ENCODE measurements at regions not wholly inside any gene's neighbourhood (a gene's known extent, or its start where the extent isn't known, plus 50 kb on each side); places are given as distances from the start of the nearest gene placed in this dataset.

- no peak for DNase-seq
- Histone ChIP-seq H3K4me3 (ENCODE audit: low read depth in 1 of 2, low read length in 2 of 2) (no peak overlapping the region), H3K4me2 (ENCODE audit: insufficient read depth, low read length) (no peak overlapping the region), H3K9me3 (ENCODE audit: insufficient read depth, low read length, severe bottlenecking) (no peaks in the 10 kb centered on the region), H2AFZ (ENCODE audit: low read depth, low read length) (no peak overlapping the region), H3K79me2 (ENCODE audit: insufficient read depth, low read length) (no peaks in the 10 kb centered on the region), H4K20me1 (ENCODE audit: insufficient read depth, low read length) (no peaks in the 10 kb centered on the region), H3K27ac (ENCODE audit: low read length) (no peak overlapping the region), H3K4me1 (ENCODE audit: insufficient read depth, low read length) (peaks cover 5% of the 10 kb centered on the region), H3K36me3 (ENCODE audit: insufficient read depth, low read length) (no peaks in the 10 kb centered on the region), H3K9ac (ENCODE audit: low read depth, low read length) (no peak overlapping the region), H3K27me3 (ENCODE audit: insufficient read depth, low read length, poor library complexity) (peaks cover 4% of the 10 kb centered on the region)
- ATAC-seq (ENCODE audit: insufficient read depth, low read depth): no peak
- no peak for TF ChIP-seq EZH2 (IDR thresholded peaks at IDR 0.05; ENCODE audit: borderline replicate concordance, low read depth, low read length, severe bottlenecking)
- TF ChIP-seq, protein P1, sequence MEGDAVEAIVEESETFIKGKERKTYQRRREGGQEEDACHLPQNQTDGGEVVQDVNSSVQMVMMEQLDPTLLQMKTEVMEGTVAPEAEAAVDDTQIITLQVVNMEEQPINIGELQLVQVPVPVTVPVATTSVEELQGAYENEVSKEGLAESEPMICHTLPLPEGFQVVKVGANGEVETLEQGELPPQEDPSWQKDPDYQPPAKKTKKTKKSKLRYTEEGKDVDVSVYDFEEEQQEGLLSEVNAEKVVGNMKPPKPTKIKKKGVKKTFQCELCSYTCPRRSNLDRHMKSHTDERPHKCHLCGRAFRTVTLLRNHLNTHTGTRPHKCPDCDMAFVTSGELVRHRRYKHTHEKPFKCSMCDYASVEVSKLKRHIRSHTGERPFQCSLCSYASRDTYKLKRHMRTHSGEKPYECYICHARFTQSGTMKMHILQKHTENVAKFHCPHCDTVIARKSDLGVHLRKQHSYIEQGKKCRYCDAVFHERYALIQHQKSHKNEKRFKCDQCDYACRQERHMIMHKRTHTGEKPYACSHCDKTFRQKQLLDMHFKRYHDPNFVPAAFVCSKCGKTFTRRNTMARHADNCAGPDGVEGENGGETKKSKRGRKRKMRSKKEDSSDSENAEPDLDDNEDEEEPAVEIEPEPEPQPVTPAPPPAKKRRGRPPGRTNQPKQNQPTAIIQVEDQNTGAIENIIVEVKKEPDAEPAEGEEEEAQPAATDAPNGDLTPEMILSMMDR (IDR thresholded peaks at IDR 0.05; ENCODE audit: borderline replicate concordance, extremely low read depth, low read length, poor library complexity, severe bottlenecking): no peak
Measured at GRCh38 chr11:15651033-15651432, 536.3 kb downstream of the INSC start.

DNA sequence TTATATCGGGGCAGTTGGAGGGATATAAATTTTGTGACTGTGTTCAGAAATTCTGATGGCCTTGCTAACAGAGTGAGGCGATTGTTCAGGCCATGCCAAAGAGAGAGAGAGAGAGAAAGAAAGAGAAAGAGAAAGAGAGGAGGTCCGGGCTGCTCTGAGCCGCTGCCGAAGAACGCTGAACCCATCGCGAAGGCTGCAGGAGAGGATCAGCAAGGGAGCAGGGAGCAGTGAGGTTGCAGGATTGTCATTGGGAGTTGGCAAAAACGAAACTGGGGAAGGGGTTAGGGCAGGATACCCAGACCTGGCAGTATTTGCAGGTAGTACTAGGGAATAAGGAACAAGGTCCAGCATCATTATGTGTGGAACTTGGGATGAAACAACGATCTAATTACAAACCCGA lies 537.1 kb downstream of the INSC start:
- Histone ChIP-seq H3K4me1 (ENCODE audit: insufficient read depth, low read length) (peaks cover 5% of the 10 kb centered on the region), H3K4me3 (ENCODE audit: low read depth in 1 of 2, low read length in 2 of 2) (no peak overlapping the region), H4K20me1 (ENCODE audit: insufficient read depth, low read length) (no peaks in the 10 kb centered on the region), H3K36me3 (ENCODE audit: insufficient read depth, low read length) (no peaks in the 10 kb centered on the region), H3K4me2 (ENCODE audit: insufficient read depth, low read length) (no peak overlapping the region), H3K9ac (ENCODE audit: low read depth, low read length) (no peak overlapping the region), H3K27me3 (ENCODE audit: insufficient read depth, low read length, poor library complexity) (peaks cover 11% of the 10 kb centered on the region), H3K79me2 (ENCODE audit: insufficient read depth, low read length) (no peaks in the 10 kb centered on the region), H3K9me3 (ENCODE audit: insufficient read depth, low read length, severe bottlenecking) (no peaks in the 10 kb centered on the region), H3K27ac (ENCODE audit: low read length) (no peak overlapping the region), H2AFZ (ENCODE audit: low read depth, low read length) (no peak overlapping the region)
- no peak for DNase-seq
- TF ChIP-seq EZH2 (IDR thresholded peaks at IDR 0.05; ENCODE audit: borderline replicate concordance, low read depth, low read length, severe bottlenecking): no peak
- TF ChIP-seq, protein P1 (IDR thresholded peaks at IDR 0.05; ENCODE audit: borderline replicate concordance, extremely low read depth, low read length, poor library complexity, severe bottlenecking): no peak
- no peak for ATAC-seq (ENCODE audit: insufficient read depth, low read depth)

- Histone ChIP-seq H3K9ac (ENCODE audit: low read depth, low read length) (no peak overlapping the region), H3K79me2 (ENCODE audit: insufficient read depth, low read length) (no peaks in the 10 kb centered on the region), H3K9me3 (ENCODE audit: insufficient read depth, low read length, severe bottlenecking) (no peaks in the 10 kb centered on the region), H3K4me1 (ENCODE audit: insufficient read depth, low read length) (peaks cover 5% of the 10 kb centered on the region), H3K4me3 (ENCODE audit: low read depth in 1 of 2, low read length in 2 of 2) (no peak overlapping the region), H3K4me2 (ENCODE audit: insufficient read depth, low read length) (no peak overlapping the region), H3K36me3 (ENCODE audit: insufficient read depth, low read length) (no peaks in the 10 kb centered on the region), H3K27me3 (ENCODE audit: insufficient read depth, low read length, poor library complexity) (peaks cover 16% of the 10 kb centered on the region), H2AFZ (ENCODE audit: low read depth, low read length) (no peak overlapping the region), H4K20me1 (ENCODE audit: insufficient read depth, low read length) (no peaks in the 10 kb centered on the region), H3K27ac (ENCODE audit: low read length) (no peak overlapping the region)
- no peak for DNase-seq
- TF ChIP-seq, protein P1 (IDR thresholded peaks at IDR 0.05; ENCODE audit: borderline replicate concordance, extremely low read depth, low read length, poor library complexity, severe bottlenecking): no peak
- TF ChIP-seq EZH2 (IDR thresholded peaks at IDR 0.05; ENCODE audit: borderline replicate concordance, low read depth, low read length, severe bottlenecking): no peak
- no peak for ATAC-seq (ENCODE audit: insufficient read depth, low read depth)
Measured at GRCh38 chr11:15653191-15653710, 538.5 kb downstream of the INSC start.

DNA sequence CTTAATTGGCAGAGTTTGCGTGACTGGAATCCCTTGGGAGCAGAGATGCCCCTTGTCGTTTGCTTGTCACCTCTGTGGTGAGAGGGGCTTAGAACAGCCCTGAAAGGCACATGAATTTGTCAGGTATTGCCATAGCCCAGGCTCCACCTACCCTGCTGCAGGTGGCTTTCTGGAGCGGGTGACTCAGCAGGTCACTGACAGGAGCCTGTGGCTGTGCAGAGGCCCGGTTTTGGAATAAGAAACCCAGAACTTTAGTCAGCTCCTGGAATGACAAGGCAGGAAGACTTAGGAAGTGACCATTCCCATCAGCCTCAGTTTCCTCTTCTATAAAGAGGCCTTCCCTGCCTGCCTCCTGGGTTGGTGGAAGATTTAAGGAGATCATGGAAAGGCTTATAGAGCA lies 539.7 kb downstream of the INSC start:
- H3K4me1 ChIP-seq (ENCODE audit: insufficient read depth, low read length): peaks cover 5% of the 10 kb centered on the region
- H4K20me1 ChIP-seq (ENCODE audit: insufficient read depth, low read length): no peaks in the 10 kb centered on the region
- H3K27me3 ChIP-seq (ENCODE audit: insufficient read depth, low read length, poor library complexity): peaks cover 20% of the 10 kb centered on the region
- no peak overlapping the region for H2AFZ ChIP-seq (ENCODE audit: low read depth, low read length)
- H3K36me3 ChIP-seq (ENCODE audit: insufficient read depth, low read length): no peaks in the 10 kb centered on the region
- H3K4me2 ChIP-seq (ENCODE audit: insufficient read depth, low read length): no peak overlapping the region
- H3K79me2 ChIP-seq (ENCODE audit: insufficient read depth, low read length): no peaks in the 10 kb centered on the region
- H3K9ac ChIP-seq (ENCODE audit: low read depth, low read length): no peak overlapping the region
- H3K27ac ChIP-seq (ENCODE audit: low read length): no peak overlapping the region
- H3K9me3 ChIP-seq (ENCODE audit: insufficient read depth, low read length, severe bottlenecking): no peaks in the 10 kb centered on the region
- ATAC-seq (ENCODE audit: insufficient read depth, low read depth): no peak
- TF ChIP-seq EZH2 (IDR thresholded peaks at IDR 0.05; ENCODE audit: borderline replicate concordance, low read depth, low read length, severe bottlenecking): no peak
- TF ChIP-seq, protein P1 (IDR thresholded peaks at IDR 0.05; ENCODE audit: borderline replicate concordance, extremely low read depth, low read length, poor library complexity, severe bottlenecking): no peak
- no peak for DNase-seq
- H3K4me3 ChIP-seq (ENCODE audit: low read depth in 1 of 2, low read length in 2 of 2): no peak overlapping the region
